ENCODE measurements at regions not wholly inside any gene's neighbourhood (a gene's known extent, or its start where the extent isn't known, plus 50 kb on each side); places are given as distances from the start of the nearest gene placed in this dataset.

GRCh38 chr14:78091361-78091760 is 78.8 kb upstream of the NRXN3 start:
- Histone ChIP-seq H3K36me3 (no peaks in the 10 kb centered on the region), H3K27me3 (no peaks in the 10 kb centered on the region), H3K9me3 (no peaks in the 10 kb centered on the region), H3K4me3 (no peak overlapping the region), H3K4me1 (ENCODE audit: insufficient read depth) (no peaks in the 10 kb centered on the region), H3K27ac (no peak overlapping the region)
- no peak for DNase-seq
- 75 to 83% (median 78%) methylated on average over 5 of the region's 5 CpGs for WGBS, 3 donors
- intact Hi-C loops (cut with DNase I) = no loop called here
- no peak for TF ChIP-seq POLR2A (IDR thresholded peaks at IDR 0.05)
- no peak for TF ChIP-seq CTCF (IDR thresholded peaks at IDR 0.05)
- no peak for TF ChIP-seq EP300 (IDR thresholded peaks at IDR 0.05)

GRCh38 chr14:78092040-78092439 is 78.1 kb upstream of the NRXN3 start:
- WGBS, 3 donors = 67 to 79% (median 71%) methylated on average over 7 of the region's 7 CpGs
- Histone ChIP-seq H3K36me3 (no peaks in the 10 kb centered on the region), H3K4me1 (ENCODE audit: insufficient read depth) (no peaks in the 10 kb centered on the region), H3K27me3 (no peaks in the 10 kb centered on the region), H3K27ac (no peak overlapping the region), H3K9me3 (no peaks in the 10 kb centered on the region), H3K4me3 (no peak overlapping the region)
- DNase-seq = no peak
- no peak for TF ChIP-seq POLR2A (IDR thresholded peaks at IDR 0.05)
- TF ChIP-seq CTCF (IDR thresholded peaks at IDR 0.05) = no peak
- intact Hi-C loops (cut with DNase I) = no loop called here

DNA sequence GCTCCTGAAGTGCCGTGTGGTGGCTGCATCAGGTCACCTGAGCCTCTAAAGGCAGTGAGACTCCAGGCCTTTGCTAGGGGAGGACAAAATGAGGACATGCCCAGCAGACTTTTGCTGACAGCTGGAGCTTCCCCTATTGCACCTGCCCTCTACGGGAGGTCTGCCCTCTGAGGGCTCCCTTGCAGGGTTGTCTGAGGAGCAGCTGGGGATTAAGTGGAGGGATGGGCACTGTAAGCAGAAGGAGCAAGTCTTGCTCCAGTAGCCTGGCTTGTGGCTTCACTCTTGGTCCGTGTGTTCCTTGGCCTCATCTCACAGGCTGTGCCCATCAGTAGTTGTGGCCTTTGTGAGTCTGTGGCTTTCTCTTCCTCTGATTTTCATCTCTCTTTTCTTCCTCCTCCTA is 66.9 kb upstream of the NRXN3 start:
- Histone ChIP-seq H3K4me3 (no peak overlapping the region), H3K27ac (no peak overlapping the region), H3K36me3 (no peaks in the 10 kb centered on the region), H3K9me3 (no peaks in the 10 kb centered on the region), H3K27me3 (no peaks in the 10 kb centered on the region), H3K4me1 (ENCODE audit: insufficient read depth) (no peaks in the 10 kb centered on the region)
- WGBS, 3 donors = 39 to 79% (median 72%) methylated on average over 3 of the region's 3 CpGs
- DNase-seq = no peak
- TF ChIP-seq CTCF (IDR thresholded peaks at IDR 0.05) (no peak), POLR2A (IDR thresholded peaks at IDR 0.05) (no peak), EP300 (IDR thresholded peaks at IDR 0.05) (no peak)
- intact Hi-C loops (cut with DNase I) = no loop called here

- Histone ChIP-seq H3K4me3 (no peak overlapping the region), H3K36me3 (no peaks in the 10 kb centered on the region), H3K9me3 (no peaks in the 10 kb centered on the region), H3K27me3 (no peaks in the 10 kb centered on the region), H3K4me1 (ENCODE audit: insufficient read depth) (no peaks in the 10 kb centered on the region), H3K27ac (no peak overlapping the region)
- WGBS, 3 donors = 65 to 79% (median 70%) methylated on average over 7 of the region's 7 CpGs
- TF ChIP-seq EP300 (IDR thresholded peaks at IDR 0.05) (no peak), CTCF (IDR thresholded peaks at IDR 0.05) (no peak), POLR2A (IDR thresholded peaks at IDR 0.05) (no peak)
- intact Hi-C loops (cut with DNase I) = no loop called here
- no peak for DNase-seq
These were observed 66.0 kb upstream of the NRXN3 start for GRCh38 chr14:78104160-78104559.

DNA sequence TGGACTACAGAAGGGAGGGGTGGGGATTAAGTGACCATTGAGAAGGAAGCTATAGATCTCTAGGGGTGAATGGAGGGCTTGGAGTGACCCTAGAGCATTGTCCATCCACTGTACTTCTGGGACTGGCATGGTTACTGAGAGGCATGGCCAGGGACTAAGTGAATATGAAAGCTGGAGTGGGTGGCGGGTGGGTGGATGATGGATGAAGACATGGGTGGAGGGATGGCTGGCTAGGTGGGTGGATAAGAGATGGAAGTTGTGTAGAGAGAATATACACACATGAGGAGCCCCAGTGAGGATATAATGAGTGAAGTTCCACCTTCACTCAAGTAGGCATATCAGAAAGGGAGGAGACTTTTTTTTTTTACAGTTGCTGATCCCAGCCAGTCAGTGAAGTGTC is 65.5 kb upstream of the NRXN3 start:
- Histone ChIP-seq H3K9me3 (no peaks in the 10 kb centered on the region), H3K36me3 (no peaks in the 10 kb centered on the region), H3K27ac (no peak overlapping the region), H3K27me3 (no peaks in the 10 kb centered on the region), H3K4me1 (ENCODE audit: insufficient read depth) (no peaks in the 10 kb centered on the region), H3K4me3 (no peak overlapping the region)
- 82 to 93% (median 92%) methylated on average over 1 of the region's 1 CpG for WGBS, 3 donors
- TF ChIP-seq EP300 (IDR thresholded peaks at IDR 0.05) = no peak
- TF ChIP-seq CTCF (IDR thresholded peaks at IDR 0.05) = no peak
- no peak for TF ChIP-seq POLR2A (IDR thresholded peaks at IDR 0.05)
- intact Hi-C loops (cut with DNase I) = no loop called here
- DNase-seq = no peak
